HG02678 (cell line): ENCODE measurements at regions not wholly inside any gene's neighbourhood (a gene's known extent, or its start where the extent isn't known, plus 50 kb on each side); places are given as distances from the start of the nearest gene placed in this dataset.

Experiments
- ATAC-seq: cut with Tn5 transposase; IDR thresholded peaks from one replicate; pipeline ENCODE4 v1.9.1; 2021; ENCODE audit warnings: mild to moderate bottlenecking, moderate library complexity; ENCODE audit not compliant: unreplicated experiment

DNA sequence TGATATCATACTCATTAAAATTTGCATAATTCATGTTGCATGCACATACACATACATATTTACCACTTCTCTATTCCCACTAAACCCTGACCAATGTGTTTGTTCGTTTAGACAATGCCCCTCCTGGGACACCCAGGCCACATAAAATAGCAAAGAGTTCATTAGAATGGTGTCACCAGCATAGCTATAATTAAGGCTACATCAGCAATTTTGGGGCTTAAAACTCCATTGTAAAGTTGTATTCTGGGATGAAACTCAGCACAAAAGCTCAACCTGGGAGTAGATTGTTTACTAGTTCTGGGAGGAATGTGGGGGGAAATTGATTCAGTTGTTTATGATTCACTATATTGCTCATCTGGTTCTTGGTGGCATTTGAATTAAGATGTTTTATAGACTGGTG, 522.2 kb upstream of the SUCLG2 start:
- no peak for ATAC-seq

GRCh38 chr3:68173012-68173634, 518.7 kb upstream of the SUCLG2 start:
- no peak for ATAC-seq

DNA sequence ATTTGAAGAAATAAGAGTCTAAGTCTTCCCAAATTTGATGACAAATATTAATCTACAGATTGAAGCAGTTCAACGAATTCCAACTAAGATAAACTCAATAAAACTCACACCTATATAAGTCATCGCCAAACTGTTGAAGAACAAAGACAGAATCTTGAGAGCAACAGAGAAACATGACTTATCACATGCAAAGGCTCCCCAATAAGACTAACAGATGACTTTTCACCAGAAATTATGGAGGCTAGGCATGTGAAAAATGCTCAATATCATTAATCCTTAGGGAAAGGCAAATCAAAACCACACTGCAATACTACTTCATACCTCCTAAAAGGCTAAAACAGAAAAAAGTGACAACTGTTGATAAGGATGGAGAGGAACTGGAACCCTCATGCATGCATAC, 517.6 kb upstream of the SUCLG2 start:
- ATAC-seq = no peak

- no peak for ATAC-seq
Observed at GRCh38 chr3:68163968-68164367, 509.6 kb upstream of the SUCLG2 start.

DNA sequence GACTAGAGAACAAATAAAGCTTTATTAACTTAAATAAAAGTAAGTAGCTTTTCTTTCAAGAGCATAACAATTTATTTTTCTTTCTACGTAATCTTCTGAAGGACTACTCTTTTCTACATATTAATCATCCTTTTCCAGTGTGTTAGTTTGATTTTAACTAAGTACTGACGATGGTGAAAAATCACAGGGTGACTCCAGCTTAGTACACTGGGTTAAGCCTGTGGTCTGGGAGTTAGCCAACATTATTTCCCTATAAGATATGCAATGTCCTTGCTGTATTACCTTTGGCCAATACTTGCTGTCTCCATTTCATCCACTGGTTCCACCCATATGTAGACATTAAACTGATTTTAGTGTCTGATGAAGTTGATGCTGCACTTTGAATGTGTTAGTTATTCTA, 508.6 kb upstream of the SUCLG2 start:
- ATAC-seq = no peak

GRCh38 chr3:68162644-68163043, 508.2 kb upstream of the SUCLG2 start:
- ATAC-seq = no peak

DNA sequence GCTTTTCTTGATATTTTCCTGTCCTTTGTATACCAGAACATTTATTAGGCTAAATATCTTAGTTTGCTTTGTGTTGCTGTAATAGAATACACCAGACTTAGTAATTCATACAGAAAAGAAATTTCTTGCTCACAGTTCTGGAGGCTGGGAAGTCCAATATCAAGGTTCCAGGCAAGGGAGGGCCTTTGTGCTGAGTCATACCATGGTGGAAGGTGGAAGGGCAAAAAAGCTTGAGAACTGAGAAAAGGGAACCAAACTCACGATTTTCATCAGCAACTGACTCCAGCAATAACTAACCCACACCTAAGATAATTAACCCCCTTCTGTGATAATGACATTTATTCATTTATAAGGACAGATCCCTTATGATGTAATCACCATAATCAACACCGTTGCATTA, 496.9 kb upstream of the SUCLG2 start:
- no peak for ATAC-seq

DNA sequence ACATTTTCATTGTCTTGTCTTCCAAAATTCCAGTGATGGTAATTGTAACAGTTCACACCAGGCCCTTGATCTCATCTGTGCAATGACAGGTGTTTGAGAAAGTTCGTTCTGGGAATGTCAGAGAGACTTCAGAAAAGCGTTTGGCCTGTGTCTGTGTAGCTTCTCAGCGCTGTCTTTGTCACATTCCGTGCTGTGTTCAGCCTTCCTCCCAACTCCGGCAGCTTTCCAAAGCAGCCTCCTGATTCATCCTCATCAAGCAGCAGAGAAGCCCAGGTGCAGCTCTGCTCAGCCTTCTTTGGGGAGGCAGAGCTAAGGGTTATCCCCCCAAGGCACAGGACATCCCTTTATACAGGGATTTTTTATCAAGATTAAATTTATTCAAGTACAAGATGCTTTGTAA, 494.0 kb upstream of the SUCLG2 start:
- no peak for ATAC-seq

DNA sequence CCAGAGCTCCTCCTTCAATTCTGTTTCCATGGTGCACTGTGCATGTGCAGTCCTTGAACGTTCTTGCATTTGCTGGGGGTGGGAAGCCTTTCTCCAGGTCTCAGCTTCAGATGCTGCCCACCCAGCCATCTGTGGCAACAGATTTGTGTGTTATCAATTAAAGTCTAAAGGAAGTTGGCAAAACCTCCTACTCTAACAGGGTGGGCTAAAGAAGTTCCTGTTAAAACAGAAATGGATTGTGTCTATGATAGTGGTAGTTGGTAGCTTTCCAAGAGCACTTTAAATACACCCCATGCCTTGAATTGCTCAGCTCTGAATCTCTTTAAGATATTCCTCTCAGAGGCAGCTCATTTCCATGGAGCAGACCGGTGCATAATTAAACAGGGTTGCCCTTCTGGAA, 488.0 kb upstream of the SUCLG2 start:
- ATAC-seq = no peak

DNA sequence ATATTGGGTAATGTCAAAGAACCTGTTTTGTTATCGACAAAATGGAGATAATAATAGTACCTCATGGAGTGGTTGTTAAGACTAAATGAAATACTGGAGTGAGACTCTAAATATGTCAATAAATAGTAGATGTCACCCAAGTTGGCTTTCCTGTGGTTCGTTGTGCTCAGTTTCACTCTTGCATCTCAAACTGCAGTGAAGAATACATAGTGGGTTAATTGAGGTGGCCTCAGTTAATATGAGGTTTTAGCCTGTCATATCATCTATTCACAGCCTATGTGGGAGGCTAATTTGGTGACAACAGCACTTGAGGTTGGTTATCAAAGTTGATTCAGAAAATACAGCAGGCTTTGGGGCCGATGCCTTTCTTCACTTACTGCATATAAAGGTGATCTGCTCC, 485.5 kb upstream of the SUCLG2 start:
- no peak for ATAC-seq

GRCh38 chr3:68136411-68136810, 482.0 kb upstream of the SUCLG2 start:
- no peak for ATAC-seq

- no peak for ATAC-seq
Observed at GRCh38 chr3:68135067-68135466, 480.7 kb upstream of the SUCLG2 start.

GRCh38 chr3:68129065-68129464, 474.7 kb upstream of the SUCLG2 start:
- ATAC-seq = no peak

- ATAC-seq = no peak
Observed at GRCh38 chr3:68123231-68123630, 468.8 kb upstream of the SUCLG2 start.

GRCh38 chr3:68121287-68121686, 466.9 kb upstream of the SUCLG2 start:
- no peak for ATAC-seq

- ATAC-seq = no peak
Observed at GRCh38 chr3:68116580-68116979, 462.2 kb upstream of the SUCLG2 start.

- no peak for ATAC-seq
Observed at GRCh38 chr3:68103811-68104210, 449.4 kb upstream of the SUCLG2 start.

DNA sequence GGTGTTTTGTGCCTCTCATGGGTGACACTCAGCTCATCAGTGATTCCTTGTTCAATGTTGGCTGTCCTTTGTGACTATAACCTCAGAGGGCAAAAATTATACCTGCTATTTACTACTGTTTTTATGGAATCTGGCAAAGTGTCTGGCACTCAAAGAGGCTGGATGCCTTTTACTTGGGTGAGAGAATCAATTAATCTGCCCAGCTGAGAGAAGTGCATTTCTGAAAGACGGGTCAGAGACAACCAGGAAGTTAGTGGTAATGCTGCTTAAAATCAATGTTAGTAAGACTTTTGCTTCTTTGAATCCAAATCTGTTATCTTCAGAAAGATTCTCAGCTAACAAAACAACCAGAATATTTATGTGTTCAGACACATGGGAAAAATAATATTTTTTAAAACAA, 436.2 kb upstream of the SUCLG2 start:
- no peak for ATAC-seq

DNA sequence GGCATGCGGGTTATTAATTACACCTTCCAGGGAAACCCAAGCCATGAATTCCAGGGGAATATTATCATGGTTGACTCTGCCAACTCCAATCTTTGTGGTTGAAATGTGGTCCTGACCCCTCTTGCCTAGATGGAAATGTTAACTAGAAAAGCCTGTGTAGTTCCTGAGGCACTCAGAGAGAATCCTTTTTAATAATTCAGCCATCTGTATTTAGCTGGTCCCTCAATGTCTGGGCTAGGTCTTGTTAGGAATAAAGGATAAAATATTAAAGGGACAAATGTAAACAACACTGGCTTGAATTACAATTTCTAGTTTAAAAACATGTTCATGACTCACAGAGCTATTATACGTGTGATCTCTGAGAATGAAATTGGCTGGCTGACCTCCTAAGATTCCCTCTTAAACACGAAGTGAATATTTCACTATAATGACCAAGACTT, 435.2 kb upstream of the SUCLG2 start:
- ATAC-seq = no peak

DNA sequence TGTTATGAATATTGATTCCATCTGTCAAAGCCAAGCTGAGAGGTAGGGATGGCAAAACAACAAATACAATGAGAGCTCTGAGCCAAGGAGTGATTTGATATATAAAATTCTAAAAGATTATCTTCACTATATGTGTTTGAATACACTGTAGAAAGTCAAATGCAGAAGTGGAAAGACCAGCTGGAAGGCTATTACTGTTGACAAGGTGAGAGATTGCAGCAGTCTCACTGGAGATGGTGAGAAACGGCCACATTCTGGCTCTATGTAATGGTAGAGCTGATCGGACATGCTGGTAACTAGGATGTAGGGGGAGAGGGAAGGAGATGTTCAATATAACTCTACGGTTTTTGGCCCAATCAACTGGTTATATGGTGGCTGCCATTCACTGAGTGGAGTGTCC, 434.2 kb upstream of the SUCLG2 start:
- no peak for ATAC-seq

DNA sequence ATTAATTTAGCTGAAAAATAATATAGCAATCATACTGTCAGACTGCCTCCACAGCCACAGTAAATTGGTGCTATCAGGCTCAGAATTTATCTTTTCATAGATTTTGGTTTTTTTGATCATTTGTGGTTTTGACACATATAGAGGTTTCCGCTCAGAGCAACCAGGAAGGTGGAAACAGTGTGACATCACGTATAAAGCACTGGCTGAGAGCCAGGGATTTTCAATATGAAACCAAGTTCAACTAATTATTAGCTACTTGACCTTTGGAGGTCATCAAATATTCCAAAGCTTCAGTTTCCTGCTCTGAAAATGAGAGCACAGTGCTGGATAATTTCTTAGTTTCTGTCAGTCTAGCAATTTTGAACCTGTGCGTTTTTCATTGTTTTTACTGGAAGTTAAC, 433.8 kb upstream of the SUCLG2 start:
- no peak for ATAC-seq

GRCh38 chr3:68072062-68072461, 417.6 kb upstream of the SUCLG2 start:
- ATAC-seq = no peak

- no peak for ATAC-seq
Observed at GRCh38 chr3:68070186-68070585, 415.8 kb upstream of the SUCLG2 start.
